ENCODE measurements at regions not wholly inside any gene's neighbourhood (a gene's known extent, or its start where the extent isn't known, plus 50 kb on each side); places are given as distances from the start of the nearest gene placed in this dataset.

DNA sequence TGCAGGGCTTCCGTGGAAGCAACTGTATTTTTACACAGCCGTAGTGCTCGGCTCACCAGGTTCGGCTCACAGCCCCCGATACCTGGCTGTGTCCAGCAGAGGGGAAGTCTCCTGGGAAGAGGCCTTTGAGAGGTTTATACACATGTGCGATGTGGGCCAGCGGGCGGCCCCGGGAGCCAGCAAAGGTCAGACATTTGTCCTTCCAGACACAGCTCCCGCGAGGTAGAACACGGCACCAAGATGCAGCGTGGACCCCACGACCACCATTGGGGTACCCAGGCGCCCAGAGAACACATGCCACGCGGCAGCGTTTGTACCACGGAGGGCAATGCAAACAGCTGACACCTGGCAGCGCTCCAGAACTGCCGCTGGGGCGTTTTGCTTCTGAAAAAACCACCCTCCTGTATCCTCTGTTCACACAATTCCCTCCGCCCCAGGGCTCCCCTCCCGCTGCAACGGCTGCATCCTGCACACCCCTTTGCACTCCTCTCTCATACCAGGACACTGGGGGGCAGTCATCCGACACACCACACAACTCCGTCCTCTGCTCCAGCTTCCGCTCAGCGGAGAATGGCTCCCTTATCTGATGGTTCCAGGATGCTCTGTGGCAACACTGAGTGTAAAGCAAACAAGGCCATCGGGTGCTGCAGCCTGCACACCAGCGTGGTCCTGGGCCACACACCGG lies 235.3 kb downstream of the SYK start:
- Histone ChIP-seq H3K36me3 (ENCODE audit: insufficient read depth, low read length) (no peaks in the 10 kb centered on the region), H3K9ac (ENCODE audit: low read depth, low read length) (no peak overlapping the region), H3K9me3 (ENCODE audit: control insufficient read depth, insufficient read depth, low read length) (no peaks in the 10 kb centered on the region), H3K4me1 (ENCODE audit: insufficient read depth, low read length) (peaks cover 17% of the 10 kb centered on the region)

- H3K4me1 ChIP-seq (ENCODE audit: insufficient read depth, low read length) = peaks cover 17% of the 10 kb centered on the region
- no peaks in the 10 kb centered on the region for H3K36me3 ChIP-seq (ENCODE audit: insufficient read depth, low read length)
- H3K9ac ChIP-seq (ENCODE audit: low read depth, low read length) = no peak overlapping the region
- H3K9me3 ChIP-seq (ENCODE audit: control insufficient read depth, insufficient read depth, low read length) = no peaks in the 10 kb centered on the region
These were observed 236.2 kb downstream of the SYK start for GRCh38 chr9:91037511-91038482.

GRCh38 chr9:91038483-91039124 lies 237.0 kb downstream of the SYK start:
- Histone ChIP-seq H3K36me3 (ENCODE audit: insufficient read depth, low read length) (no peaks in the 10 kb centered on the region), H3K9me3 (ENCODE audit: control insufficient read depth, insufficient read depth, low read length) (no peaks in the 10 kb centered on the region), H3K9ac (ENCODE audit: low read depth, low read length) (no peak overlapping the region), H3K4me1 (ENCODE audit: insufficient read depth, low read length) (peaks cover 17% of the 10 kb centered on the region)

DNA sequence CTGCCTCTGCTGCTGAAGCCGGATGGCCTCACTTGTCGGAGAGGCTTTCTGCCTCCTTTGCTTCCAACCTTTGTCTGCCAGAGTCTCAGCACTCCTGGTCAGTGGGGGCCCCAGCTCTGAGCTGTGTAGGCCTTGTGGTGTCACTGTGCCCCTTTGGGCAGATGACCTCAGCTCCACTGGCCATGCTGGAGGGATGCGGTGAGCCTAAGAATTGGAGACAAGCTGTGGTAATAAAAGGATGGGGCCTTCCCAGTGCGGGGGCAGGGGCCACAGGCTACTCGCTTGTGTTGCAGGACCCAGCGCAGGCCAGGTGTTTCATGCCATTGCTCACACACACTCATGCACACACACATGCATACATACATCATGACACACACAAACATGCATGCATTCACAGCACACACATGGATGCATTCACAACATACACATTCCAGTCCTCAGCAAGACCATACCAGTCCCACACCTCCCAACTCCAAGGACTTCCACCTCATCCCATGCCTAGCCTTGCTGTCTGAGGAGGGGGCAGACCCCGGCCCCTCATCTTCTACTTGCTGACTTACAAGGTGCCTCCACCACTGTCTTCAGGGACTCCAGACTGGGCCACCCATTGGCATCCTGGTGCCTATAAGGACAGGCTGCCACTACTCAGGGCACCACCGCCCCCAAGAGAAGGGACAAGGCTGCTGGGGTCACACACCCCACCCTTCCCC lies 237.7 kb downstream of the SYK start:
- no peak overlapping the region for H3K9ac ChIP-seq (ENCODE audit: low read depth, low read length)
- no peaks in the 10 kb centered on the region for H3K36me3 ChIP-seq (ENCODE audit: insufficient read depth, low read length)
- no peaks in the 10 kb centered on the region for H3K9me3 ChIP-seq (ENCODE audit: control insufficient read depth, insufficient read depth, low read length)
- peaks cover 17% of the 10 kb centered on the region for H3K4me1 ChIP-seq (ENCODE audit: insufficient read depth, low read length)

DNA sequence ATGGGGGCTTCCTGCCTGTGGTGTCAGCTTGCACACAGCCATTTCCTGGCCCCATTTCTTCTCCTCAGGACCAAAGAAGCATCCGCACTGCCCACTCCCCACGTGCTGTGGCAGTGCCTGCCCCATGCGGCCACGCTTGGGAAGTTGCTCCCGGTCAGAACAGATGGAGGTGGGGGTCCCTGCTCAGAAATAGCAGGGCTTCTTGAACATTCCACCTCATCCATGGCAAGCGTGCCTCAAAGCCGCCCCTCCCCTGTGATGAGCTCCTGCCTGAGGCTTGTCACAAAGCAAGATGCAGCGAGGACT lies 238.2 kb downstream of the SYK start:
- H3K4me1 ChIP-seq (ENCODE audit: insufficient read depth, low read length) = peaks cover 17% of the 10 kb centered on the region
- no peaks in the 10 kb centered on the region for H3K36me3 ChIP-seq (ENCODE audit: insufficient read depth, low read length)
- H3K9ac ChIP-seq (ENCODE audit: low read depth, low read length) = no peak overlapping the region
- no peaks in the 10 kb centered on the region for H3K9me3 ChIP-seq (ENCODE audit: control insufficient read depth, insufficient read depth, low read length)

GRCh38 chr9:91040371-91041215 lies 239.0 kb downstream of the SYK start:
- peaks cover 17% of the 10 kb centered on the region for H3K4me1 ChIP-seq (ENCODE audit: insufficient read depth, low read length)
- H3K9ac ChIP-seq (ENCODE audit: low read depth, low read length) = no peak overlapping the region
- no peaks in the 10 kb centered on the region for H3K9me3 ChIP-seq (ENCODE audit: control insufficient read depth, insufficient read depth, low read length)

GRCh38 chr9:91042024-91042423 lies 240.4 kb downstream of the SYK start:
- H3K9ac ChIP-seq (ENCODE audit: low read depth, low read length) = no peak overlapping the region
- no peaks in the 10 kb centered on the region for H3K9me3 ChIP-seq (ENCODE audit: control insufficient read depth, insufficient read depth, low read length)
- H3K4me1 ChIP-seq (ENCODE audit: insufficient read depth, low read length) = peaks cover 13% of the 10 kb centered on the region
- H3K36me3 ChIP-seq (ENCODE audit: insufficient read depth, low read length) = no peaks in the 10 kb centered on the region

More at GRCh38 chr9:91040371-91041215, 239.0 kb downstream of the SYK start:
- no peaks in the 10 kb centered on the region for H3K36me3 ChIP-seq (ENCODE audit: insufficient read depth, low read length)

GRCh38 chr9:91042541-91042940 lies 240.9 kb downstream of the SYK start:
- Histone ChIP-seq H3K36me3 (ENCODE audit: insufficient read depth, low read length) (no peaks in the 10 kb centered on the region), H3K9ac (ENCODE audit: low read depth, low read length) (no peak overlapping the region), H3K9me3 (ENCODE audit: control insufficient read depth, insufficient read depth, low read length) (no peaks in the 10 kb centered on the region), H3K4me1 (ENCODE audit: insufficient read depth, low read length) (peaks cover 10% of the 10 kb centered on the region)

- Histone ChIP-seq H3K36me3 (ENCODE audit: insufficient read depth, low read length) (no peaks in the 10 kb centered on the region), H3K9ac (ENCODE audit: low read depth, low read length) (no peak overlapping the region), H3K9me3 (ENCODE audit: control insufficient read depth, insufficient read depth, low read length) (no peaks in the 10 kb centered on the region), H3K4me1 (ENCODE audit: insufficient read depth, low read length) (peaks cover 3% of the 10 kb centered on the region)
These were observed 241.6 kb downstream of the SYK start for GRCh38 chr9:91043056-91043810.

- Histone ChIP-seq H3K9ac (ENCODE audit: low read depth, low read length) (no peak overlapping the region), H3K4me1 (ENCODE audit: insufficient read depth, low read length) (no peaks in the 10 kb centered on the region), H3K36me3 (ENCODE audit: insufficient read depth, low read length) (no peaks in the 10 kb centered on the region), H3K9me3 (ENCODE audit: control insufficient read depth, insufficient read depth, low read length) (no peaks in the 10 kb centered on the region)
These were observed 242.2 kb downstream of the SYK start for GRCh38 chr9:91043811-91044175.

DNA sequence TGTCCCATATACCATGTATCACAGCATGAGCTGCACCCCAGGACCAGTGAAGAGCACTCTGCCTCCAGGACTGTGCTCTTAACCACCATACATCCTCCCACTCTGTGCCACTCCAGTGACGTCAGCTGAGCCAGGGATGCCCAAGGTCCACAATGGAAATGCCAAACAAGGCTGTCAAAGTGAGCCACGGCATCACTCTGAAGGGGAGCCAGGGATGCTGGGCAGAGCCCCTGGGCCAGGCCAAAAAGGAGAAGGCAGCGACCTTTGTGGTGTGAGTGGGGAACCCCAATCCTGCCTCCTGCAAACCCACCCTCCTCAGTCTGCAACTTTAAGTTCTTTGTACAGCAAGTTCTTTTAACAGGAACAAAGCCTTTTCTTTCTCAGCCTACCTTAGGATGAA lies 242.7 kb downstream of the SYK start:
- no peaks in the 10 kb centered on the region for H3K9me3 ChIP-seq (ENCODE audit: control insufficient read depth, insufficient read depth, low read length)
- no peak overlapping the region for H3K9ac ChIP-seq (ENCODE audit: low read depth, low read length)
- H3K4me1 ChIP-seq (ENCODE audit: insufficient read depth, low read length) = no peaks in the 10 kb centered on the region
- H3K36me3 ChIP-seq (ENCODE audit: insufficient read depth, low read length) = no peaks in the 10 kb centered on the region

GRCh38 chr9:91045041-91045440 lies 243.4 kb downstream of the SYK start:
- H3K9me3 ChIP-seq (ENCODE audit: control insufficient read depth, insufficient read depth, low read length) = no peaks in the 10 kb centered on the region
- no peak overlapping the region for H3K9ac ChIP-seq (ENCODE audit: low read depth, low read length)
- H3K36me3 ChIP-seq (ENCODE audit: insufficient read depth, low read length) = no peaks in the 10 kb centered on the region
- no peaks in the 10 kb centered on the region for H3K4me1 ChIP-seq (ENCODE audit: insufficient read depth, low read length)

DNA sequence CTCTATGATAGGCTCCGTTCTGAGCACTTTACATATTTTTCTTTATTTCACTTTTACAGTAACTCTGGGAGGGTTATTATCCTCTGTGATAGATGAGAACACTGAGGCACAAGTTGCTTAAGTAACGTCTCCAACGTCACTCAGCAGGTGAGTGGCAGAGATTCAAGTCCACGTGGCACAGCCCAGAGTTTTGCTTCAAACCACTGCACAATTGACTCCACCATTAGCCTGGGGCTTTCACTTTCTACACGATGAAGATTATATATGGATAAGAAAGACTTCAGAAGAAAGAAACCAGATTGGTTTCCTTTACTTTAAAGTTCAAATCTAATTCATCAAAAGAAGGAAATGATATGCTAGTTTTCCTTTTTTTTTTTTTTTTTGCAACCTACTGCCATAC lies 245.9 kb downstream of the SYK start:
- H3K9ac ChIP-seq (ENCODE audit: low read depth, low read length) = no peak overlapping the region
- H3K36me3 ChIP-seq (ENCODE audit: insufficient read depth, low read length) = no peaks in the 10 kb centered on the region
- H3K4me1 ChIP-seq (ENCODE audit: insufficient read depth, low read length) = no peaks in the 10 kb centered on the region
- no peaks in the 10 kb centered on the region for H3K9me3 ChIP-seq (ENCODE audit: control insufficient read depth, insufficient read depth, low read length)
